ENCODE measurements at regions not wholly inside any gene's neighbourhood (a gene's known extent, or its start where the extent isn't known, plus 50 kb on each side); places are given as distances from the start of the nearest gene placed in this dataset.

- H3K27ac ChIP-seq, result no peak overlapping the region
Measured at GRCh38 chr6:106885679-106886078, 88.8 kb downstream of the CD24 start.

GRCh38 chr6:106884576-106884975 lies 90.0 kb downstream of the CD24 start:
- H3K36me3 ChIP-seq, result no peaks in the 10 kb centered on the region
- peaks cover 19% of the 10 kb centered on the region for H3K4me1 ChIP-seq
- no peak overlapping the region for H3K27ac ChIP-seq
- TF ChIP-seq POLR2A (IDR thresholded peaks at IDR 0.05) (no peak), CTCF (IDR thresholded peaks at IDR 0.05) (no peak), POLR2AphosphoS5 (IDR thresholded peaks at IDR 0.05) (no peak), EP300 (IDR thresholded peaks at IDR 0.05) (no peak)
- no peak for DNase-seq (ENCODE audit: low spot score in 2 of 2)
- WGBS, result 92% methylated on average over 6 of the region's 6 CpGs
- H3K9me3 ChIP-seq, result no peaks in the 10 kb centered on the region
- no peak overlapping the region for H3K4me3 ChIP-seq
- H3K27me3 ChIP-seq, result no peaks in the 10 kb centered on the region

More at GRCh38 chr6:106885679-106886078, 88.8 kb downstream of the CD24 start:
- WGBS, result 54% methylated on average over 4 of the region's 4 CpGs
- Histone ChIP-seq H3K27me3 (no peaks in the 10 kb centered on the region), H3K4me3 (no peak overlapping the region), H3K4me1 (peaks cover 19% of the 10 kb centered on the region), H3K36me3 (no peaks in the 10 kb centered on the region), H3K9me3 (no peaks in the 10 kb centered on the region)
- TF ChIP-seq POLR2AphosphoS5 (IDR thresholded peaks at IDR 0.05), result no peak
- no peak for TF ChIP-seq CTCF (IDR thresholded peaks at IDR 0.05)
- no peak for TF ChIP-seq EP300 (IDR thresholded peaks at IDR 0.05)
- TF ChIP-seq POLR2A (IDR thresholded peaks at IDR 0.05), result no peak
- DNase-seq (ENCODE audit: low spot score in 2 of 2), result no peak

GRCh38 chr6:106883808-106884262 lies 90.7 kb downstream of the CD24 start:
- DNase-seq (ENCODE audit: low spot score in 2 of 2), result no peak
- Histone ChIP-seq H3K4me1 (peaks cover 19% of the 10 kb centered on the region), H3K4me3 (no peak overlapping the region), H3K27ac (no peak overlapping the region), H3K9me3 (no peaks in the 10 kb centered on the region), H3K27me3 (no peaks in the 10 kb centered on the region), H3K36me3 (no peaks in the 10 kb centered on the region)
- TF ChIP-seq EP300 (IDR thresholded peaks at IDR 0.05) (no peak), CTCF (IDR thresholded peaks at IDR 0.05) (no peak), POLR2A (IDR thresholded peaks at IDR 0.05) (no peak), POLR2AphosphoS5 (IDR thresholded peaks at IDR 0.05) (no peak)
- 56% methylated on average over 4 of the region's 4 CpGs for WGBS

GRCh38 chr6:106882601-106883518 lies 91.7 kb downstream of the CD24 start:
- DNase-seq (ENCODE audit: low spot score in 2 of 2), result no peak

More at GRCh38 chr6:106882601-106883518, 91.7 kb downstream of the CD24 start:
- no peak for TF ChIP-seq CTCF (IDR thresholded peaks at IDR 0.05)
- no peak for TF ChIP-seq POLR2A (IDR thresholded peaks at IDR 0.05)
- TF ChIP-seq EP300 (IDR thresholded peaks at IDR 0.05), result no peak
- no peak for TF ChIP-seq POLR2AphosphoS5 (IDR thresholded peaks at IDR 0.05)
- Histone ChIP-seq H3K9me3 (no peaks in the 10 kb centered on the region), H3K36me3 (no peaks in the 10 kb centered on the region), H3K4me1 (peaks cover 10% of the 10 kb centered on the region), H3K27me3 (no peaks in the 10 kb centered on the region), H3K4me3 (no peak overlapping the region), H3K27ac (no peak overlapping the region)
- WGBS, result 86% methylated on average over 8 of the region's 8 CpGs
